Calu3 (cell line): ENCODE measurements at regions not wholly inside any gene's neighbourhood (a gene's known extent, or its start where the extent isn't known, plus 50 kb on each side); places are given as distances from the start of the nearest gene placed in this dataset.
A peak's percentile ranks its signal among the peaks of the same experiment; 100 is the strongest.

Source experiments
- BruUV-seq: library from RNA; stranded (reverse); fragments of 400-500 nt; replicated peaks from 2 replicates; lab custom pipeline; 2021; lab: Mats Ljungman, UMichigan
- CTCF ChIA-PET: fragments of 300-600 bp; sonication (Branson Sonifier 250); formaldehyde crosslinking; loops from one replicate; lab custom pipeline; 2022; ENCODE audit warnings: antibody characterized with exemption; lab: Charles Lee
- DNase-seq: peaks from one replicate; pipeline ENCODE4 v3.0.0; 2022
- H3K27ac Mint-ChIP-seq: one replicate; pipeline ENCODE4 v1.8.0; 2022; ENCODE audit warnings: mixed read lengths; ENCODE audit not compliant: unreplicated experiment
- H3K27me3 Mint-ChIP-seq: one replicate; pipeline ENCODE4 v1.8.0; 2022; ENCODE audit warnings: mixed read lengths; ENCODE audit not compliant: unreplicated experiment
- H3K36me3 Mint-ChIP-seq: one replicate; pipeline ENCODE4 v1.8.0; 2022; ENCODE audit warnings: mild to moderate bottlenecking, moderate library complexity, mixed read lengths; ENCODE audit not compliant: insufficient read depth, unreplicated experiment
- H3K4me1 Mint-ChIP-seq: one replicate; pipeline ENCODE4 v1.8.0; 2022; ENCODE audit warnings: mild to moderate bottlenecking, low read depth, mixed read lengths; ENCODE audit not compliant: unreplicated experiment
- H3K4me3 Mint-ChIP-seq: one replicate; pipeline ENCODE4 v1.8.0; 2022; ENCODE audit warnings: mild to moderate bottlenecking, low read depth, moderate library complexity, mixed read lengths; ENCODE audit not compliant: unreplicated experiment
- H3K9me3 Mint-ChIP-seq: one replicate; pipeline ENCODE4 v1.8.0; 2022; ENCODE audit warnings: low read depth, mixed read lengths; ENCODE audit not compliant: unreplicated experiment
- intact Hi-C: fragments of 100-400 bp; cut with micrococcal nuclease; formaldehyde crosslinking; loops from one replicate; pipeline ENCODE4 v1.10.0; 2022; ENCODE audit not compliant: unreplicated experiment
- TF ChIP-seq, protein P1 (sequence below): fragments of 200-600 bp; IDR thresholded peaks from one replicate; pipeline ENCODE4 v1.8.0; 2022; ENCODE audit warnings: antibody characterized with exemption; ENCODE audit not compliant: unreplicated experiment

DNA sequence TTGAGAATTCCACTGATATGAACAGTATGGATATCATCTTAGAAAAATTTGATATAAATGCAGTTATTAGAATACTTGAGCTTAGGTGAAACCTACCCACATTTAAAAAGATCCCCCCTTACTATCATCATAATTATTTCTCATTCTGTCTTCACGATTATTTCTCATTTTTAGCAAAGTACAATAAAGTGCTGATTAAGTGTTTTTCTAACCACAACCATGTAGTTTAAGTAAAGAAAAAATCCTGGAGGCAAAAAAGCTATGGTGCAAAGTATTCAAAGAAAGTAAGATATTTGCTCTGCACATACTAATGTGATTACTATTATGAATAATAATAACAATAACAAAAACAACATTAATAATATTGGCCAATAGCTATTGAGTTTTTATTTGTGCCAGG, 365.6 kb upstream of the PCDH7 start:
- no peak for DNase-seq
- no peaks in the 10 kb centered on the region for H3K27me3 Mint-ChIP-seq
- intact Hi-C loops = no loop called here
- peaks cover 14% of the 10 kb centered on the region for H3K9me3 Mint-ChIP-seq
- H3K4me3 Mint-ChIP-seq = no peak overlapping the region
- no TSS peak for BruUV-seq
- H3K27ac Mint-ChIP-seq = no peak overlapping the region
- CTCF ChIA-PET = no interaction called here
- TF ChIP-seq, protein P1, sequence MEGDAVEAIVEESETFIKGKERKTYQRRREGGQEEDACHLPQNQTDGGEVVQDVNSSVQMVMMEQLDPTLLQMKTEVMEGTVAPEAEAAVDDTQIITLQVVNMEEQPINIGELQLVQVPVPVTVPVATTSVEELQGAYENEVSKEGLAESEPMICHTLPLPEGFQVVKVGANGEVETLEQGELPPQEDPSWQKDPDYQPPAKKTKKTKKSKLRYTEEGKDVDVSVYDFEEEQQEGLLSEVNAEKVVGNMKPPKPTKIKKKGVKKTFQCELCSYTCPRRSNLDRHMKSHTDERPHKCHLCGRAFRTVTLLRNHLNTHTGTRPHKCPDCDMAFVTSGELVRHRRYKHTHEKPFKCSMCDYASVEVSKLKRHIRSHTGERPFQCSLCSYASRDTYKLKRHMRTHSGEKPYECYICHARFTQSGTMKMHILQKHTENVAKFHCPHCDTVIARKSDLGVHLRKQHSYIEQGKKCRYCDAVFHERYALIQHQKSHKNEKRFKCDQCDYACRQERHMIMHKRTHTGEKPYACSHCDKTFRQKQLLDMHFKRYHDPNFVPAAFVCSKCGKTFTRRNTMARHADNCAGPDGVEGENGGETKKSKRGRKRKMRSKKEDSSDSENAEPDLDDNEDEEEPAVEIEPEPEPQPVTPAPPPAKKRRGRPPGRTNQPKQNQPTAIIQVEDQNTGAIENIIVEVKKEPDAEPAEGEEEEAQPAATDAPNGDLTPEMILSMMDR = no peak
- no peaks in the 10 kb centered on the region for H3K4me1 Mint-ChIP-seq
- no peaks in the 10 kb centered on the region for H3K36me3 Mint-ChIP-seq

GRCh38 chr4:30362436-30362835, 357.7 kb upstream of the PCDH7 start:
- H3K27me3 Mint-ChIP-seq = no peaks in the 10 kb centered on the region

GRCh38 chr4:30370105-30370504, 350.1 kb upstream of the PCDH7 start:
- H3K36me3 Mint-ChIP-seq = no peaks in the 10 kb centered on the region
- CTCF ChIA-PET = no interaction called here
- no peak overlapping the region for H3K4me3 Mint-ChIP-seq
- no TSS peak for BruUV-seq
- DNase-seq = no peak
- H3K9me3 Mint-ChIP-seq = peaks cover 3% of the 10 kb centered on the region
- no peaks in the 10 kb centered on the region for H3K4me1 Mint-ChIP-seq
- TF ChIP-seq, protein P1 = no peak
- H3K27ac Mint-ChIP-seq = no peak overlapping the region
- intact Hi-C loops = no loop called here
- no peaks in the 10 kb centered on the region for H3K27me3 Mint-ChIP-seq

More at GRCh38 chr4:30362436-30362835, 357.7 kb upstream of the PCDH7 start:
- H3K4me1 Mint-ChIP-seq = no peaks in the 10 kb centered on the region
- intact Hi-C loops = no loop called here
- BruUV-seq = no TSS peak
- no peak overlapping the region for H3K4me3 Mint-ChIP-seq
- H3K27ac Mint-ChIP-seq = no peak overlapping the region
- TF ChIP-seq, protein P1 = no peak
- CTCF ChIA-PET = no interaction called here
- no peaks in the 10 kb centered on the region for H3K36me3 Mint-ChIP-seq
- DNase-seq = no peak
- peaks cover 7% of the 10 kb centered on the region for H3K9me3 Mint-ChIP-seq

GRCh38 chr4:30380404-30380998, 339.7 kb upstream of the PCDH7 start:
- CTCF ChIA-PET = no interaction called here
- intact Hi-C loops = no loop called here
- peak; percentile 4 for DNase-seq

More at GRCh38 chr4:30380404-30380998, 339.7 kb upstream of the PCDH7 start:
- Mint-ChIP-seq H3K4me3 (no peak overlapping the region), H3K9me3 (peaks cover 12% of the 10 kb centered on the region), H3K27me3 (no peaks in the 10 kb centered on the region), H3K27ac (no peak overlapping the region), H3K4me1 (no peaks in the 10 kb centered on the region), H3K36me3 (peaks cover 5% of the 10 kb centered on the region)
- TF ChIP-seq, protein P1 = peak; percentile 40
- no TSS peak for BruUV-seq
